ENCODE measurements at regions not wholly inside any gene's neighbourhood (a gene's known extent, or its start where the extent isn't known, plus 50 kb on each side); places are given as distances from the start of the nearest gene placed in this dataset.

GRCh38 chr3:21043139-21043538 is 707.9 kb downstream of the ZNF385D start:
- DNase-seq (ENCODE audit: low read depth), result no peak
- no peak for TF ChIP-seq CTCF (IDR thresholded peaks at IDR 0.05; ENCODE audit: insufficient read depth, low read length, poor library complexity, severe bottlenecking)
- no peak overlapping the region for H3K4me3 ChIP-seq (ENCODE audit: low read depth, low read length)
- H3K27me3 ChIP-seq (ENCODE audit: control insufficient read depth, insufficient read depth, low read length), result no peaks in the 10 kb centered on the region
- no peaks in the 10 kb centered on the region for H3K36me3 ChIP-seq (ENCODE audit: control insufficient read depth, insufficient read depth, low read length)

GRCh38 chr3:21042184-21042583 is 708.8 kb downstream of the ZNF385D start:
- Histone ChIP-seq H3K27me3 (ENCODE audit: control insufficient read depth, insufficient read depth, low read length) (no peaks in the 10 kb centered on the region), H3K4me3 (ENCODE audit: low read depth, low read length) (no peak overlapping the region), H3K36me3 (ENCODE audit: control insufficient read depth, insufficient read depth, low read length) (no peaks in the 10 kb centered on the region)
- DNase-seq (ENCODE audit: low read depth), result no peak
- no peak for TF ChIP-seq CTCF (IDR thresholded peaks at IDR 0.05; ENCODE audit: insufficient read depth, low read length, poor library complexity, severe bottlenecking)

- DNase-seq (ENCODE audit: low read depth), result no peak
- no peak for TF ChIP-seq CTCF (IDR thresholded peaks at IDR 0.05; ENCODE audit: insufficient read depth, low read length, poor library complexity, severe bottlenecking)
- Histone ChIP-seq H3K36me3 (ENCODE audit: control insufficient read depth, insufficient read depth, low read length) (no peaks in the 10 kb centered on the region), H3K4me3 (ENCODE audit: low read depth, low read length) (no peak overlapping the region), H3K27me3 (ENCODE audit: control insufficient read depth, insufficient read depth, low read length) (no peaks in the 10 kb centered on the region)
Observed at GRCh38 chr3:21041621-21042020, 709.4 kb downstream of the ZNF385D start.

GRCh38 chr3:21036888-21037287 is 714.1 kb downstream of the ZNF385D start:
- H3K4me3 ChIP-seq (ENCODE audit: low read depth, low read length), result no peak overlapping the region
- H3K36me3 ChIP-seq (ENCODE audit: control insufficient read depth, insufficient read depth, low read length), result no peaks in the 10 kb centered on the region
- DNase-seq (ENCODE audit: low read depth), result no peak
- TF ChIP-seq CTCF (IDR thresholded peaks at IDR 0.05; ENCODE audit: insufficient read depth, low read length, poor library complexity, severe bottlenecking), result no peak
- no peaks in the 10 kb centered on the region for H3K27me3 ChIP-seq (ENCODE audit: control insufficient read depth, insufficient read depth, low read length)

- no peak for DNase-seq (ENCODE audit: low read depth)
- no peak overlapping the region for H3K4me3 ChIP-seq (ENCODE audit: low read depth, low read length)
- no peak for TF ChIP-seq CTCF (IDR thresholded peaks at IDR 0.05; ENCODE audit: insufficient read depth, low read length, poor library complexity, severe bottlenecking)
- no peaks in the 10 kb centered on the region for H3K36me3 ChIP-seq (ENCODE audit: control insufficient read depth, insufficient read depth, low read length)
- no peaks in the 10 kb centered on the region for H3K27me3 ChIP-seq (ENCODE audit: control insufficient read depth, insufficient read depth, low read length)
Observed at GRCh38 chr3:21028412-21028811, 722.6 kb downstream of the ZNF385D start.

GRCh38 chr3:21024563-21024962 is 726.4 kb downstream of the ZNF385D start:
- Histone ChIP-seq H3K36me3 (ENCODE audit: control insufficient read depth, insufficient read depth, low read length) (no peaks in the 10 kb centered on the region), H3K27me3 (ENCODE audit: control insufficient read depth, insufficient read depth, low read length) (no peaks in the 10 kb centered on the region), H3K4me3 (ENCODE audit: low read depth, low read length) (no peak overlapping the region)
- no peak for DNase-seq (ENCODE audit: low read depth)
- TF ChIP-seq CTCF (IDR thresholded peaks at IDR 0.05; ENCODE audit: insufficient read depth, low read length, poor library complexity, severe bottlenecking), result no peak
